Natural killer cell (primary cell): ENCODE measurements at regions not wholly inside any gene's neighbourhood (a gene's known extent, or its start where the extent isn't known, plus 50 kb on each side); places are given as distances from the start of the nearest gene placed in this dataset.

Source experiments
- ATAC-seq, 3 donors: fragments of 150-1000 bp in 2 of 3; fragments of 200-7000 bp in 1 of 3; cut with Tn5 transposase; 1 replicate in 1 of 3; 2 replicates in 2 of 3; pipeline ENCODE4 v1.10.0; 2021; ENCODE audit warnings: mild to moderate bottlenecking in 2 of 3, moderate library complexity in 2 of 3
- DNase-seq, 2 donors: peaks; one replicate each; pipeline versions ENCODE4 v3.0.0 to v3.0.0-alpha.2; 2013 to 2021; ENCODE audit warnings: mixed read lengths in 1 of 2
- H3K27ac ChIP-seq: one replicate; pipeline ENCODE4 v1.5.1; 2013; ENCODE audit warnings: mild to moderate bottlenecking, low read length
- H3K27me3 ChIP-seq: one replicate; pipeline ENCODE4 v1.6.1; 2013; ENCODE audit warnings: low read length; ENCODE audit not compliant: control insufficient read depth, insufficient read depth
- H3K36me3 ChIP-seq: one replicate; pipeline ENCODE4 v1.6.1; 2013; ENCODE audit warnings: low read length; ENCODE audit not compliant: control insufficient read depth, insufficient read depth
- H3K4me1 ChIP-seq: one replicate; pipeline ENCODE4 v1.6.1; 2013; ENCODE audit warnings: low read length; ENCODE audit not compliant: control insufficient read depth, insufficient read depth
- H3K4me3 ChIP-seq: one replicate; pipeline ENCODE4 v1.5.1; 2013; ENCODE audit warnings: low read length
- H3K9me3 ChIP-seq: one replicate; pipeline ENCODE4 v1.6.1; 2013; ENCODE audit warnings: low read length; ENCODE audit not compliant: control insufficient read depth, insufficient read depth
- H3K27ac Mint-ChIP-seq, 2 donors: one replicate each; pipeline ENCODE4 v1.8.0; 2022; ENCODE audit warnings: mild to moderate bottlenecking in 2 of 2, mixed read lengths in 2 of 2, moderate library complexity in 1 of 2
- H3K27me3 Mint-ChIP-seq, 2 donors: one replicate each; pipeline ENCODE4 v1.8.0; 2022; ENCODE audit warnings: low read depth in 2 of 2, mixed read lengths in 2 of 2
- H3K36me3 Mint-ChIP-seq: one replicate; pipeline ENCODE4 v1.8.0; 2022; ENCODE audit warnings: mixed read lengths
- H3K4me1 Mint-ChIP-seq, 2 donors: one replicate each; pipeline ENCODE4 v1.8.0; 2022; ENCODE audit warnings: mixed read lengths in 2 of 2
- H3K4me3 Mint-ChIP-seq: one replicate; pipeline ENCODE4 v1.8.0; 2022; ENCODE audit warnings: mild to moderate bottlenecking, moderate library complexity, mixed read lengths
- H3K9me3 Mint-ChIP-seq, 2 donors: one replicate each; pipeline ENCODE4 v1.8.0; 2022; ENCODE audit warnings: mixed read lengths in 2 of 2
- CTCF ChIP-seq: fragments of 200-600 bp; IDR thresholded peaks from one replicate; pipeline ENCODE4 v1.8.0; 2022; ENCODE audit warnings: antibody characterized with exemption
- WGBS: methylation state at CpG from one replicate; pipeline ENCODE4 v1.1.7; 2013; ENCODE audit warnings: missing lambda C conversion rate; ENCODE audit not compliant: insufficient coverage; 5-methylcytosine and 5-hydroxymethylcytosine counted together
- intact Hi-C: fragments of 100-400 bp; cut with micrococcal nuclease; formaldehyde crosslinking; loops from one replicate; pipeline ENCODE4 v1.14.2; 2022

- no peak overlapping the region for H3K27ac Mint-ChIP-seq
- no peak overlapping the region for H3K4me3 Mint-ChIP-seq
- peaks cover 8% of the 10 kb centered on the region for H3K36me3 Mint-ChIP-seq
- peaks cover under 1 to 1% of the 10 kb centered on the region in 2 donors for H3K9me3 Mint-ChIP-seq
- Histone ChIP-seq H3K4me1 (no peaks in the 10 kb centered on the region), H3K9me3 (no peaks in the 10 kb centered on the region), H3K27ac (no peak overlapping the region), H3K36me3 (no peaks in the 10 kb centered on the region), H3K4me3 (no peak overlapping the region), H3K27me3 (peaks cover 3% of the 10 kb centered on the region)
- no peak for ATAC-seq
- peaks cover 13 to 15% of the 10 kb centered on the region in 2 donors for H3K27me3 Mint-ChIP-seq
- intact Hi-C loops: no loop called here
- H3K4me1 Mint-ChIP-seq: no peaks in the 10 kb centered on the region
- DNase-seq: no peak
- TF ChIP-seq CTCF: no peak
- 100% methylated on average over 1 of the region's 1 CpG for WGBS
Measured at GRCh38 chr15:93917181-93917580, 314.2 kb upstream of the MCTP2 start.

DNA sequence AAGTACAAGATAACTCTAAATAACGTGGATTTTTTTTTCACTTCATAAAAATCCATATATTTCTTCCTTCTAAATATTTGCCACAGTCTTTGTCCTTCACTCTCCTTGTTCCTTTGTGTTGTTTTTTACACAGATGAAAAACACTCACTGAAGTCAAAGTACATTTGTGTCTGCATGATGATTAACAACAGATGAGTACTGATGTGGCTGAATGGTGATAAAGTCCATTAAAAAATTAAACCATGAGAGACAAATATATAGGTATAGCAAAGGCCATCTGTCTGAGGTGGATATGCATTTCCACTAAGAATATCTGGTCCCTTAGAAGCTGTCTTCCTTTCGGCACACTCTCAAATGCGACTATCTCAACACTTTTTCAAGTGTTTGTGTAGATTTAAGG is 317.5 kb upstream of the MCTP2 start:
- intact Hi-C loops: no loop called here
- Histone ChIP-seq H3K27ac (no peak overlapping the region), H3K36me3 (no peaks in the 10 kb centered on the region), H3K9me3 (no peaks in the 10 kb centered on the region), H3K4me3 (no peak overlapping the region), H3K4me1 (no peaks in the 10 kb centered on the region), H3K27me3 (peaks cover 3% of the 10 kb centered on the region)
- H3K4me1 Mint-ChIP-seq: no peaks in the 10 kb centered on the region
- peaks cover 9 to 32% of the 10 kb centered on the region in 2 donors for H3K27me3 Mint-ChIP-seq
- no peaks in the 10 kb centered on the region for H3K36me3 Mint-ChIP-seq
- H3K27ac Mint-ChIP-seq: no peak overlapping the region
- TF ChIP-seq CTCF: no peak
- ATAC-seq: no peak
- no peak overlapping the region for H3K4me3 Mint-ChIP-seq
- DNase-seq: no peak
- WGBS: 87% methylated on average over 1 of the region's 3 CpGs
- H3K9me3 Mint-ChIP-seq: no peaks in the 10 kb centered on the region

DNA sequence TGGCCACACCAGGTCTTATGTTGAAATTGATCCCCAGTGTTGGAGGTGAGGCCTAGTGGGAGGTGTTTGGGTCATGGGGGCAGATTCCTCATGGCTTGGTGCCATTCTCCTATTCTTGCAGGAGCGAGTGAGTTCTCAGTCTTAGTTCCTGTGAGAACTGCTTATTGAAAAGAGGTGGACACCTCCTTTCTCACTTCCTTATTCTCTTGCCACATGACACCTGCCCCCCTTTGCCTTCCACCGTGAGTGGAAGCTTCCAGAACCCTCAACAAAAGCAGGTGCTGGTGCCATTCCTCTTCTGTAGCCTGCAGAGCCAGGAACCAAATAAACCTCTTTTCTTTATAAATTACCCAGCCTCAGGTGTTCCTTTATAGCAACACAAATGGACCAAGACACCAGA is 318.1 kb upstream of the MCTP2 start:
- ATAC-seq: no peak
- Histone ChIP-seq H3K27me3 (peaks cover 3% of the 10 kb centered on the region), H3K4me1 (no peaks in the 10 kb centered on the region), H3K4me3 (no peak overlapping the region), H3K9me3 (no peaks in the 10 kb centered on the region), H3K36me3 (no peaks in the 10 kb centered on the region), H3K27ac (no peak overlapping the region)
- no peaks in the 10 kb centered on the region for H3K36me3 Mint-ChIP-seq
- H3K27me3 Mint-ChIP-seq: peaks cover 11 to 32% of the 10 kb centered on the region in 2 donors
- 67% methylated on average over 2 of the region's 2 CpGs for WGBS
- no peak for TF ChIP-seq CTCF
- intact Hi-C loops: no loop called here
- no peaks in the 10 kb centered on the region for H3K9me3 Mint-ChIP-seq
- H3K4me3 Mint-ChIP-seq: no peak overlapping the region
- no peak overlapping the region for H3K27ac Mint-ChIP-seq
- DNase-seq: no peak
- H3K4me1 Mint-ChIP-seq: no peaks in the 10 kb centered on the region
